ENCODE measurements at regions not wholly inside any gene's neighbourhood (a gene's known extent, or its start where the extent isn't known, plus 50 kb on each side); places are given as distances from the start of the nearest gene placed in this dataset.

- no peak overlapping the region for H3K23ac ChIP-seq (ENCODE audit: insufficient read length, low read depth, low read length)
- H3K9ac ChIP-seq (ENCODE audit: extremely low read depth, insufficient read length, low read length) = no peak overlapping the region
- no peak for TF ChIP-seq CTCF (conservative IDR thresholded peaks at IDR 0.05)
- H3K27me3 ChIP-seq (ENCODE audit: insufficient read depth, low read length) = no peaks in the 10 kb centered on the region
- no peak overlapping the region for H3K14ac ChIP-seq (ENCODE audit: insufficient read depth, low read length)
- Mint-ChIP-seq H3K4me1 (peaks cover 0 to 2% of the 10 kb centered on the region in 2 experiments; a peak in 1 of 4 replicates), H3K36me3 (ENCODE audit: insufficient read depth in 1 of 3, low read depth in 3 of 3) (no peaks in the 10 kb centered on the region; a peak in 1 of 7 replicates), H3K4me3 (no peak overlapping the region), H3K27ac (no peak overlapping the region), H3K9me3 (peaks cover 0 to 2% of the 10 kb centered on the region in 2 experiments; a peak in 1 of 5 replicates), H3K27me3 (ENCODE audit: low read depth) (no peaks in the 10 kb centered on the region)
- no peak overlapping the region for H4K8ac ChIP-seq (replicated peaks; ENCODE audit: insufficient read length, low read depth, low read length)
- no peak overlapping the region for H2AFZ ChIP-seq (ENCODE audit: low read length)
- WGBS (ENCODE audit: extremely low coverage, insufficient read length, low lambda C conversion rate) = no CpG with 5 or more reads among the region's 3 CpGs
- no peak overlapping the region for H2AK5ac ChIP-seq (ENCODE audit: insufficient read length, low read length)
- no peaks in the 10 kb centered on the region for H3K79me1 ChIP-seq (ENCODE audit: insufficient read depth, low read depth, low read length, poor library complexity, severe bottlenecking)
- H4K91ac ChIP-seq (ENCODE audit: insufficient read length, low read depth, low read length) = no peak overlapping the region
- no peak overlapping the region for H4K5ac ChIP-seq (ENCODE audit: insufficient read length, low read depth, low read length)
- H4K20me1 ChIP-seq (ENCODE audit: control insufficient read depth, insufficient read depth, insufficient read length) = no peaks in the 10 kb centered on the region
- H3K4me1 ChIP-seq (ENCODE audit: insufficient read depth, low read length) = no peaks in the 10 kb centered on the region
- no peak overlapping the region for H3K18ac ChIP-seq (ENCODE audit: insufficient read length, low read depth, low read length)
- H3K79me2 ChIP-seq (ENCODE audit: insufficient read depth, low read length) = no peaks in the 10 kb centered on the region
- no peak for DNase-seq
- no peak overlapping the region for H3K27ac ChIP-seq (ENCODE audit: insufficient read length, low read depth, low read length)
- no peak overlapping the region for H3K4me2 ChIP-seq (ENCODE audit: insufficient read depth, insufficient read length, low read length)
- H3T11ph ChIP-seq (ENCODE audit: low read length) = no peak overlapping the region
- H2BK5ac ChIP-seq (ENCODE audit: insufficient read length, low read length) = no peak overlapping the region
- no peak overlapping the region for H3K4ac ChIP-seq (ENCODE audit: low read depth, low read length)
- H3K56ac ChIP-seq (ENCODE audit: insufficient read length, low read depth, low read length) = no peak overlapping the region
- H3K23me2 ChIP-seq (ENCODE audit: insufficient read length, low read depth, low read length, poor library complexity, severe bottlenecking) = no peaks in the 10 kb centered on the region
- no peak overlapping the region for H2BK15ac ChIP-seq (ENCODE audit: low read depth, low read length)
- no peaks in the 10 kb centered on the region for H3K9me3 ChIP-seq (ENCODE audit: control insufficient read depth, low read depth, low read length)
- H2BK20ac ChIP-seq (ENCODE audit: low read depth, low read length, poor library complexity, severe bottlenecking) = no peak overlapping the region
- no peak overlapping the region for H2BK120ac ChIP-seq (ENCODE audit: low read depth, low read length, poor library complexity, severe bottlenecking)
- no peak overlapping the region for H2BK12ac ChIP-seq (ENCODE audit: insufficient read length, low read depth, low read length)
Observed at GRCh38 chr4:62231994-62232393, 1031.9 kb downstream of the ADGRL3 start.

Data from H9 (cell line).